ENCODE measurements at regions not wholly inside any gene's neighbourhood (a gene's known extent, or its start where the extent isn't known, plus 50 kb on each side); places are given as distances from the start of the nearest gene placed in this dataset.

DNA sequence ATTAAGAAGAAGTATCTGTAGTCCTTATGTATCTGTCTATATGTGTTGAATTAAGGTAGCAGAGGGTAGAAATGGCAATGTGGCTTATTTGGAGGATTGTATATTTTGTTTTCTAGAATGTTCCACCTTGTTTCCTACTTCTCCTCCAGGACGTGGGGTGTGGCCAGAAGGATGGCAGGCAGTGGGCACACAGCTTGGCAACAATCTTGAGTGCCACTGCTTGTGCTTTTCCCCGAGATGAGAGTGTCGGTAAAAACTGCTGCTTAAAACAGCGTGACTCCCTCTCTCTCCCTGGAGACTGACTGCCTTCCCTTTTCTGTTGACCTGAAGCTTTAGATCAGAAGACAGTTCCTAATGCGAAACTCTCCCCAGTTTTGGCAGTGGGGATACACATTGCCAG, 61.2 kb downstream of the FAT3 start:
- TF ChIP-seq, protein P1, sequence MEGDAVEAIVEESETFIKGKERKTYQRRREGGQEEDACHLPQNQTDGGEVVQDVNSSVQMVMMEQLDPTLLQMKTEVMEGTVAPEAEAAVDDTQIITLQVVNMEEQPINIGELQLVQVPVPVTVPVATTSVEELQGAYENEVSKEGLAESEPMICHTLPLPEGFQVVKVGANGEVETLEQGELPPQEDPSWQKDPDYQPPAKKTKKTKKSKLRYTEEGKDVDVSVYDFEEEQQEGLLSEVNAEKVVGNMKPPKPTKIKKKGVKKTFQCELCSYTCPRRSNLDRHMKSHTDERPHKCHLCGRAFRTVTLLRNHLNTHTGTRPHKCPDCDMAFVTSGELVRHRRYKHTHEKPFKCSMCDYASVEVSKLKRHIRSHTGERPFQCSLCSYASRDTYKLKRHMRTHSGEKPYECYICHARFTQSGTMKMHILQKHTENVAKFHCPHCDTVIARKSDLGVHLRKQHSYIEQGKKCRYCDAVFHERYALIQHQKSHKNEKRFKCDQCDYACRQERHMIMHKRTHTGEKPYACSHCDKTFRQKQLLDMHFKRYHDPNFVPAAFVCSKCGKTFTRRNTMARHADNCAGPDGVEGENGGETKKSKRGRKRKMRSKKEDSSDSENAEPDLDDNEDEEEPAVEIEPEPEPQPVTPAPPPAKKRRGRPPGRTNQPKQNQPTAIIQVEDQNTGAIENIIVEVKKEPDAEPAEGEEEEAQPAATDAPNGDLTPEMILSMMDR (IDR thresholded peaks at IDR 0.05): no peak
- H3K4me3 Mint-ChIP-seq (ENCODE audit: unreplicated experiment): no peak overlapping the region
- H3K9me3 Mint-ChIP-seq (ENCODE audit: low read depth): no peaks in the 10 kb centered on the region
- H3K27me3 Mint-ChIP-seq (ENCODE audit: low read depth): no peaks in the 10 kb centered on the region
- DNase-seq (ENCODE audit: low spot score): no peak
- no peaks in the 10 kb centered on the region for H3K36me3 Mint-ChIP-seq (ENCODE audit: low read depth)
- no peak overlapping the region for H3K27ac Mint-ChIP-seq (ENCODE audit: unreplicated experiment)
- H3K4me1 Mint-ChIP-seq (ENCODE audit: low read depth): peaks cover 12% of the 10 kb centered on the region

DNA sequence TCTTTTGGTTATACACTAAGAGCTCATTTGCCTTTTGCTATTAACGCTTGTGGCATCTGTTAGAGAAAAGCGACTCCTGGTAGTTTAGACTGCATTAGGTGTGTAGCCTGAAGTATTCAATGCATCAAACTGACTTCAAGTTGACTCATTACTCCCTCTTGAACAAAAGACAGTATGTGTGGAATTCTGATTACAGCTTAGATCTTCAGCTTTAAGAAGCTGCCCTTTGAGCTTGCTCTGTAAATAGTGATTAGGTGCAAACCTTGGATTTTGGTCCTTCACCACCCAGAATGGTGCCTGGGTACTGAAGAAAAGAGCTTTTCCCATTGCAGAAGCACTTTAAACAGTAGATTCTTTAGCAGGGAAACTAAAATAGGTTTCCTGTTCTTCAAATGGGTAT, 62.1 kb downstream of the FAT3 start:
- no peak for DNase-seq (ENCODE audit: low spot score)
- TF ChIP-seq, protein P1 (IDR thresholded peaks at IDR 0.05): no peak
- Mint-ChIP-seq H3K27me3 (ENCODE audit: low read depth) (no peaks in the 10 kb centered on the region), H3K9me3 (ENCODE audit: low read depth) (no peaks in the 10 kb centered on the region), H3K36me3 (ENCODE audit: low read depth) (no peaks in the 10 kb centered on the region), H3K4me1 (ENCODE audit: low read depth) (peaks cover 12% of the 10 kb centered on the region), H3K27ac (ENCODE audit: unreplicated experiment) (no peak overlapping the region), H3K4me3 (ENCODE audit: unreplicated experiment) (no peak overlapping the region)

DNA sequence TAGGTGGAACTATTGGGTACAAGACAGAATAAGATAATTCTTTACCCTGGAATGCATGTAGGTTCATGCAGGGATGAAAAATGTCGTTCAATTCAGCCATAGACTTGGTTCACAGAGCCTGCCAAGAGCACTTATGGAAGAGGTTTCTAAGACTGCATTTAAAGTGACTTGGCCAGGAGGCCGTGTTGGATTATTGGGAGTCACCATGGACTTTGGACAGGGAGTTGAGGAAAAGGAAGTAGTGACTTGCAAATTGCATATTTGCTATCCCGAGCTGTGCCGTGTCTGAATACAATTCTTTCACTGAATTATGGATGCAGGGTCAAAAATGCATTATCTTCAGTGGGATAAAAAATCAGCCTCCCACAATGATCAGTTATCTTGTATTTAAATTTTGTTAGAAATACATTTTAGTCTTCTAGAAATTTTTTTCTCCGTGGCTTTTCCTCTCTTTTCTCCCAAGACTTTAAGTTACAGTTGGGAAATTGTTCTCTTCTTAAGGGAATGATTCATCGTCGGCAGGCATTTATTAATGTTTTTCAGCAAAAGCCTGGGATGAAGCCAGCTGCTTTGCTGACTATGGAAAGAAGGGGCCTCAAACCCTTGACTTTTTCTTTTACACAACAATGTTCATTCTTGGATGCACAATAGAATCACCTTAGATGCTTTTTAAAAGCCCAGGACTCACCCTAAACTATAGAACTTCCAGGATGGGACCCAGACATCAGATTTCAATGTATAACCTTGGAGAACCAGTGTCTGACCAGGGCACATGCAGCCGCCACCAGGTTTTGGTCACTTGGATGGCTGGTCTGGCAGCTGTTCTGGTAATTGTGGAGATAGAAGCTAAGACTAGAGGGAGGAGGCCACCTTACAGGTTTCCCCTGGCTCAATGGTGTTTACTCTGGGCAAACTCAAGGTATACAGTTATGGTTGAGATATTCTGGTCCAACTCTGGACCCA, 70.8 kb downstream of the FAT3 start:
- no peaks in the 10 kb centered on the region for H3K27me3 Mint-ChIP-seq (ENCODE audit: low read depth)

DNA sequence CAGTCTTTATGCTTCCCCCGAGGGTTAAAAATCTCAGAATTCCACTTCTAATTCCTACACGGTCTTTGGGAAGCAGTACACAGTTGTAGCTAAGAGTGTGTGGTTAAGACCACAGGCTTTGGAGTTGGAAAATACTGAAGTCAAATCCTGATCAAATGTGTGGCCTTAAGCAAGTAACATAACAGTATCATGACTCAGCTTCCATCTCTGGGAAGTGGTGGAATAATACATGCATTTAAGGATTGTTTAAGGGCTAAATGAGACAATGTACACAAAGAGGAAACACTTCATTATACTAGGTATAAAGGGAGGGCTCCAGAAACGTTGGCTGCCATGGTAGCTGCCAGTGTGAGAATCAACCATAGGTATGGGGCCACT, 71.5 kb downstream of the FAT3 start:
- Mint-ChIP-seq H3K9me3 (ENCODE audit: low read depth) (no peaks in the 10 kb centered on the region), H3K27ac (ENCODE audit: unreplicated experiment) (no peak overlapping the region), H3K4me1 (ENCODE audit: low read depth) (peaks cover 24% of the 10 kb centered on the region), H3K36me3 (ENCODE audit: low read depth) (no peaks in the 10 kb centered on the region), H3K27me3 (ENCODE audit: low read depth) (no peaks in the 10 kb centered on the region), H3K4me3 (ENCODE audit: unreplicated experiment) (no peak overlapping the region)
- TF ChIP-seq, protein P1 (IDR thresholded peaks at IDR 0.05): no peak
- DNase-seq (ENCODE audit: low spot score): no peak

More for the DNA sequence above, 70.8 kb downstream of the FAT3 start:
- H3K9me3 Mint-ChIP-seq (ENCODE audit: low read depth): no peaks in the 10 kb centered on the region
- peaks cover 24% of the 10 kb centered on the region for H3K4me1 Mint-ChIP-seq (ENCODE audit: low read depth)
- H3K27ac Mint-ChIP-seq (ENCODE audit: unreplicated experiment): peak overlapping the region; percentile 87
- H3K4me3 Mint-ChIP-seq (ENCODE audit: unreplicated experiment): peak overlapping the region; percentile 17
- H3K36me3 Mint-ChIP-seq (ENCODE audit: low read depth): no peaks in the 10 kb centered on the region
- TF ChIP-seq, protein P1 (IDR thresholded peaks at IDR 0.05): no peak
- DNase-seq (ENCODE audit: low spot score): no peak

- TF ChIP-seq, protein P1 (IDR thresholded peaks at IDR 0.05): no peak
- H3K9me3 Mint-ChIP-seq (ENCODE audit: low read depth): no peaks in the 10 kb centered on the region
- no peak overlapping the region for H3K27ac Mint-ChIP-seq (ENCODE audit: unreplicated experiment)
- H3K4me3 Mint-ChIP-seq (ENCODE audit: unreplicated experiment): no peak overlapping the region
- H3K36me3 Mint-ChIP-seq (ENCODE audit: low read depth): no peaks in the 10 kb centered on the region
- peaks cover 27% of the 10 kb centered on the region for H3K4me1 Mint-ChIP-seq (ENCODE audit: low read depth)
- DNase-seq (ENCODE audit: low spot score): no peak
- no peaks in the 10 kb centered on the region for H3K27me3 Mint-ChIP-seq (ENCODE audit: low read depth)
Observed at GRCh38 chr11:92297567-92298553, 73.2 kb downstream of the FAT3 start.
